ENCODE measurements at regions not wholly inside any gene's neighbourhood (a gene's known extent, or its start where the extent isn't known, plus 50 kb on each side); places are given as distances from the start of the nearest gene placed in this dataset.

DNA sequence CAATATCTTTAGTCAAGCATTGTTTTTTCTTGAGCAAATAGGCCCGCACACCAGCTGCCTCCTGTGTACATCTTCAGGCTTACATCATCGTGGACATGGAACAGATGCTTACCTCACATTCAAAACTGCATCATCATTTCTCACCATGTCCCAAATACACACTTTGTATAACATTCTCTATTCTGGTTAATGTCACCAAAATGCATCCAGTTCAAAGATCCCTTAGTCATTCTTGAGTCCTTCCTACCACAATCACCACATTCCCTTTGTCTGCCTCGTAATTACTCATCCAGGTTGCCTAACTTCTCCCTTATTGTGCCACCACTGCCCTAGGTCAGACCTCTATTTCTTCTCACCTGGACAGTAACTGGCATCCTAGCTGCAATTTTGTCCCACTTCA lies 373.7 kb upstream of the GALNT5 start:
- ChIA-PET POLR2A (no interaction called here), CTCF (interaction anchor here (2.0 kb wide), 1 partner anchor 9 kb away, joined by 7 read pairs; no protein-coding TSS in a partner anchor)
- TF ChIP-seq, protein P1, sequence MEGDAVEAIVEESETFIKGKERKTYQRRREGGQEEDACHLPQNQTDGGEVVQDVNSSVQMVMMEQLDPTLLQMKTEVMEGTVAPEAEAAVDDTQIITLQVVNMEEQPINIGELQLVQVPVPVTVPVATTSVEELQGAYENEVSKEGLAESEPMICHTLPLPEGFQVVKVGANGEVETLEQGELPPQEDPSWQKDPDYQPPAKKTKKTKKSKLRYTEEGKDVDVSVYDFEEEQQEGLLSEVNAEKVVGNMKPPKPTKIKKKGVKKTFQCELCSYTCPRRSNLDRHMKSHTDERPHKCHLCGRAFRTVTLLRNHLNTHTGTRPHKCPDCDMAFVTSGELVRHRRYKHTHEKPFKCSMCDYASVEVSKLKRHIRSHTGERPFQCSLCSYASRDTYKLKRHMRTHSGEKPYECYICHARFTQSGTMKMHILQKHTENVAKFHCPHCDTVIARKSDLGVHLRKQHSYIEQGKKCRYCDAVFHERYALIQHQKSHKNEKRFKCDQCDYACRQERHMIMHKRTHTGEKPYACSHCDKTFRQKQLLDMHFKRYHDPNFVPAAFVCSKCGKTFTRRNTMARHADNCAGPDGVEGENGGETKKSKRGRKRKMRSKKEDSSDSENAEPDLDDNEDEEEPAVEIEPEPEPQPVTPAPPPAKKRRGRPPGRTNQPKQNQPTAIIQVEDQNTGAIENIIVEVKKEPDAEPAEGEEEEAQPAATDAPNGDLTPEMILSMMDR (IDR thresholded peaks at IDR 0.05; ENCODE audit: insufficient read depth, low read depth, low read length) = no peak
- H3K36me3 ChIP-seq (ENCODE audit: control insufficient read depth, insufficient read depth, low read length) = no peaks in the 10 kb centered on the region
- no peak for DNase-seq (ENCODE audit: low read depth)
- no peak overlapping the region for H3K4me3 ChIP-seq (ENCODE audit: low read depth, low read length)
- no peaks in the 10 kb centered on the region for H3K27me3 ChIP-seq (ENCODE audit: control insufficient read depth, insufficient read depth, low read length)

DNA sequence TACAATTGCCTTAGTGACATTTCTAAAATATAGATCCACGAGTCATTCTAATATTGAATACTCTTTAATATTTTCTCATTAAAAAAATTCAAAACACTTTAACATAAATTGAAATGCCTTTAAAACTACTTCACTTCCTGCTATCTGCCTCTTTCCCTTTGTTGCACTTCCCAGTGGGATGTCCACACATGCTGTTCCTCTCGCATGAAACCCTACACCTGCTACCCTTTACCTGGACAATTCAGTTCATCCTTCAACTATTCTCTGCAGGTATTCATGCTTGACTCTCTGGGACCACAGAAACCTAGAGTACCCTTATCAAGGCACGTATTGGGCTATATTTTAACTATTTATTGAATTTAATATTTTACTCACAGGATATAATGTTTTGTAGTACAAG lies 373.3 kb upstream of the GALNT5 start:
- TF ChIP-seq, protein P1 (IDR thresholded peaks at IDR 0.05; ENCODE audit: insufficient read depth, low read depth, low read length) = no peak
- DNase-seq (ENCODE audit: low read depth) = no peak
- POLR2A ChIA-PET = no interaction called here
- CTCF ChIA-PET = interaction anchor here (2.0 kb wide), 1 partner anchor 9 kb away, joined by 7 read pairs; no protein-coding TSS in a partner anchor
- H3K4me3 ChIP-seq (ENCODE audit: low read depth, low read length) = no peak overlapping the region
- no peaks in the 10 kb centered on the region for H3K36me3 ChIP-seq (ENCODE audit: control insufficient read depth, insufficient read depth, low read length)
- H3K27me3 ChIP-seq (ENCODE audit: control insufficient read depth, insufficient read depth, low read length) = no peaks in the 10 kb centered on the region

DNA sequence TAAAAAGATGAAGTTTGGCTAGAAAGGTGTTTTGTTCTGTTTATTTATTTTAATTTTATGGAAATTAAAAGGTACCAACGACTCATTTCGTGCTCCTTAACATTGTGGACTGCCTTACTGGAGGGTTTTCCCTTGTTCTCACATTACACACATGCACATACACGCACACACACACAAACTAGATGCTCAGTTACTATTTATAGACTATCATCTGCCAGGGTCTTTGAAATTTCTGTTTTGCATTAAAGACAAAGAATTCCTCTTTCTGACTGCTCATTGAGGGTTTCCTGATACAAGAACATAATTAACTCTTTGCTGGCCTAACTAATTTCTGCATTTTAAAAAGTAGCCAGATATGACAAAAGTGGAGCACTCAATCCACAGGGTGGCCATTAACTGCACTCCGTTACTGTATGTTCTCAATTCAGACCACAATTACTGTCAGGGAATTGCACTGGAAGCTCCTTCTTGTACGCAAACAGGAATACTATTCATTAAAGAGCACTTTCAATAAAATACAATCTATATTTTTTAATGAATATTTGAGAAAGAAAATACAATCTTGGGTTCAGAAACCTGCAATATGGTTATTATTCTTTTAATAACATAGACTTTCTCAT lies 366.9 kb upstream of the GALNT5 start:
- Histone ChIP-seq H3K4me3 (ENCODE audit: low read depth, low read length) (no peak overlapping the region), H3K36me3 (ENCODE audit: control insufficient read depth, insufficient read depth, low read length) (no peaks in the 10 kb centered on the region), H3K27me3 (ENCODE audit: control insufficient read depth, insufficient read depth, low read length) (no peaks in the 10 kb centered on the region)
- no peak for DNase-seq (ENCODE audit: low read depth)
- ChIA-PET CTCF (interaction anchor here (0.5 kb wide), 1 partner anchor 114 kb away, joined by 3 read pairs; no protein-coding TSS in a partner anchor), POLR2A (no interaction called here)
- TF ChIP-seq, protein P1 (IDR thresholded peaks at IDR 0.05; ENCODE audit: insufficient read depth, low read depth, low read length) = no peak

DNA sequence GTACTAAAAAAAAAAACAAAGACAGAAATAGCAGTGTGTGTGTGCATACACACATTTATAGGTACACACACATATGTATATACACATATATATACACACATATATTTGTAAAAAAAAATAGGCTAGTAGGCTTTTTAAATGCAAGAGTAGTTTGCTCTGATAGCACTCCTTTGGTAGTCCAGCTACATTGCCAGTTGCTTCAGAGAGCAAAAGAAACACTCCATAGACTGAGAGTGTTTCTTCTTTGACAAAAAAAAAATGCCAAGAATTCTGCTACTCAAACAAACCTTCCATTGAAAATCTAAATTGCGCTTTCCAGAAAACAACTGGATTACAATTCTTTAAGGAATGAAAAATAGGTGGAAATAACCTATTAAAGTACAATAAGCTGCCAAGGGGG lies 365.9 kb upstream of the GALNT5 start:
- no peak for DNase-seq (ENCODE audit: low read depth)
- CTCF ChIA-PET = interaction anchor here (1.0 kb wide), 1 partner anchor 303 kb away, joined by 3 read pairs; no protein-coding TSS in a partner anchor
- TF ChIP-seq, protein P1 (IDR thresholded peaks at IDR 0.05; ENCODE audit: insufficient read depth, low read depth, low read length) = no peak

DNA sequence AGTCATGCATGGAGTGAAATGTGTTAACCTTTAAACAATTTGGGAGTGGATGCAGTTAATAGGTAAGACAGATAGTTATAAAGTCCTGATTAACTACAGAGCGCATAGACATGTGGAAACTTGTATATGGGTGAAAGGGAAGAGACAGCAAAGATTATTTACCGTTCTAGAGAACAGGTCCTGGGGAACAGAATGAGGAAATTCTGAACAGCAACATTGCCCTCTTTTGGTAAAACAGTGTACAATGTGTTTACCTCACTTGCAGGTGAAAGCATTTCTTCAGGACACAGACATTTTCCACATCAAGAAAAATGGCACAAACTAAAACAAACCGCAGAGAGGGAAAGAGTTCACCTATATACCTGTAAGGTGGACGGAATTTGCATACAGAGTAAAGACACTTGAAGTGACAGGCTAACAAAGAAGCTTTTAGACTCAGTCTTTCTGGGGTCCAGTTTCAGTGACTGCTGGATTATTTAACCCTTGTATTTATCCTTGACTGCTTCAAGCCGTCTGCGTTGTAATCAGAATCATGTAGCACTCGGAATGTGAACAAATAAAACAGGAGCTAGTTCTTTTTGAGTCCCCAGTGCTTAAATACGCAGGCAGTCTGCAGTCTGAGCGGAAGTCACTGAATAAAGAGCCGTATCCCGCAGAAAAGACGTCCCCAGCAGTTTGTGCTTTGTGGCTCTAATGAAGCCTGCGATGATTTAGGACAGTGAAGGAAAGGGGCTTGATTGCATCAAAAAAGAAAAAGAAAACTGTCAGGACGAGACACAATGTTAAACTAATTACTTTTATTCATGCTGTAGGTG lies 364.8 kb upstream of the GALNT5 start:
- H3K27me3 ChIP-seq (ENCODE audit: control insufficient read depth, insufficient read depth, low read length) = no peaks in the 10 kb centered on the region
- no peaks in the 10 kb centered on the region for H3K36me3 ChIP-seq (ENCODE audit: control insufficient read depth, insufficient read depth, low read length)
- ChIA-PET POLR2A (no interaction called here), CTCF (interaction anchor here (0.7 to 1.5 kb wide), 4 partner anchors 10 to 302 kb away, joined by 3 to 7 read pairs (median 4); no protein-coding TSS in a partner anchor)
- TF ChIP-seq, protein P1 (IDR thresholded peaks at IDR 0.05; ENCODE audit: insufficient read depth, low read depth, low read length) = peak; percentile 46
- peak overlapping the region; percentile 24 for H3K4me3 ChIP-seq (ENCODE audit: low read depth, low read length)
- no peak for DNase-seq (ENCODE audit: low read depth)

More for the DNA sequence above, 365.9 kb upstream of the GALNT5 start:
- H3K4me3 ChIP-seq (ENCODE audit: low read depth, low read length) = no peak overlapping the region
- H3K36me3 ChIP-seq (ENCODE audit: control insufficient read depth, insufficient read depth, low read length) = no peaks in the 10 kb centered on the region
- no peaks in the 10 kb centered on the region for H3K27me3 ChIP-seq (ENCODE audit: control insufficient read depth, insufficient read depth, low read length)
- POLR2A ChIA-PET = no interaction called here

All from BJ (cell line).